GM12872 (cell line): ENCODE measurements at regions not wholly inside any gene's neighbourhood (a gene's known extent, or its start where the extent isn't known, plus 50 kb on each side); places are given as distances from the start of the nearest gene placed in this dataset.

ENCODE experiments used
- TF ChIP-seq, protein P1 (sequence below): IDR thresholded peaks from 3 replicates; pipeline ENCODE4 v1.5.1; 2011; ENCODE audit warnings: low read depth, mild to moderate bottlenecking, low read length, moderate library complexity; ENCODE audit not compliant: insufficient read depth

DNA sequence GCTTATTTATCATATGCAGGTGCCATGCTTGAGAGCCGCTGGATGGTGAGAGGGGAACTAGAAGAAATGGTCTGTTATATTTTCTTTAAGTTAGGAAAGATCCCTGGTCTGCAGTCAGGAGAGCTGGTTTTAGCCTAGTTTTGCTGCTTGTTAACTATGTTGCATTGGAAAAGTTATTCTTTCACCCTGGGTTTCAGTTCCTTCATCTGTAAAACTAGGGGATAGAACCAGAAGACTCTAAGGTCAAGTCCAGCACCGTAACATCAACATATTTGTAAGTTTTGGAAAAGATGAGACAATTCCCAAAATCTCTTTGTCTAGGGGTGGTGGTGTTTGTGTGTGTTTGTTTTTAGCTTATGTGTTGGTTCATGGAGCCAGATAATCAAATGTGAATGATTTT lies 304.0 kb downstream of the QKI start:
- TF ChIP-seq, protein P1, sequence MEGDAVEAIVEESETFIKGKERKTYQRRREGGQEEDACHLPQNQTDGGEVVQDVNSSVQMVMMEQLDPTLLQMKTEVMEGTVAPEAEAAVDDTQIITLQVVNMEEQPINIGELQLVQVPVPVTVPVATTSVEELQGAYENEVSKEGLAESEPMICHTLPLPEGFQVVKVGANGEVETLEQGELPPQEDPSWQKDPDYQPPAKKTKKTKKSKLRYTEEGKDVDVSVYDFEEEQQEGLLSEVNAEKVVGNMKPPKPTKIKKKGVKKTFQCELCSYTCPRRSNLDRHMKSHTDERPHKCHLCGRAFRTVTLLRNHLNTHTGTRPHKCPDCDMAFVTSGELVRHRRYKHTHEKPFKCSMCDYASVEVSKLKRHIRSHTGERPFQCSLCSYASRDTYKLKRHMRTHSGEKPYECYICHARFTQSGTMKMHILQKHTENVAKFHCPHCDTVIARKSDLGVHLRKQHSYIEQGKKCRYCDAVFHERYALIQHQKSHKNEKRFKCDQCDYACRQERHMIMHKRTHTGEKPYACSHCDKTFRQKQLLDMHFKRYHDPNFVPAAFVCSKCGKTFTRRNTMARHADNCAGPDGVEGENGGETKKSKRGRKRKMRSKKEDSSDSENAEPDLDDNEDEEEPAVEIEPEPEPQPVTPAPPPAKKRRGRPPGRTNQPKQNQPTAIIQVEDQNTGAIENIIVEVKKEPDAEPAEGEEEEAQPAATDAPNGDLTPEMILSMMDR: no peak

DNA sequence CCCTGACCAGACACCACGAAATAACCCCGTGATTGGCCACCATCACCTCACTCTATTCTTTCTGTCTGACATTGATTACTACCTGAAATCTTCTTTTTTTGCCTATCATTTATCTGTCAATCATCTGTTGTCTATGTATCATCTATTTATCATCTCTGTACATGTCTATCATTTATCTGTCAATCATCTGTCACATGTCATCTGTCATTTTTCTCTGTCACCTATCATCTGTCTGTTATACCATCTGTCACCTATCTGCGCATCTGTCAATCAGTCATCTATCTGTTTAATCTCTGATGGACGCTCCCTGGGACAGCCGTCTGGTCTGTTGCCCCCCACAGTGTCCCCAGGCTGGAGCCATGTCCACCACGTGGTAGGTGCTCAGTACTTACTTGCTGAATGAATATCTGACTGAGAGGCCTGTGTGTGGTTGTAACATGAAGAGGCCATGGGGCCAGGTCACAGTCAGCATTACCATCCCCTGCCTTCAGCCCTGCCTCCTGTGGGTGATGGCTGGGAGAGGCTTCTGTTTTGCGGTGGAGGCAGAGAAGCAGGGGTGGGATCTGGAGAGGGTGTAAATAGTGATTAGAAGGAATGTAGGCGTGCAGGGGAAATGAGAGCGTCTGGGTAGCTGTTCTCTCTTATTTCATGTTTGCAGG lies 302.7 kb downstream of the QKI start:
- TF ChIP-seq, protein P1: no peak

DNA sequence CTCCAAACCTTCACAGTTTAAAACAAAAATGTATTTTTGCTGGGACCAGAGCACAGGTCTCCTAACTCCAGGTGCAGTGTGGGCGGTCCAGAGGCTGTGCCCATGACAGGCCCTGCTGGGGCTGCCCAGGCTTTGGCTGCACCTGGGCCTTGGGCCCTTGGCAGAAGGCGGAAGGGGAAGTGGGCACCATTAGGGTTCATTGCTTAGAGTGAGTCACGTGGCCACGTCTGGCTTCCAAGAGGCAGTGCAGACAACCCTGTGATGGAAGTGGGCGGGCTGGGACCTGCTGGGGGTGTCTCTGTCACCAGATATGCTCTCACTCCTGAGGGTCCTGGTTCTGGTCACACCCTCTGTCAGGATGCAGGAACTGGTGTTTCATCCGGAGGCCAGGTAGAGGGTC lies 302.2 kb downstream of the QKI start:
- TF ChIP-seq, protein P1: no peak

DNA sequence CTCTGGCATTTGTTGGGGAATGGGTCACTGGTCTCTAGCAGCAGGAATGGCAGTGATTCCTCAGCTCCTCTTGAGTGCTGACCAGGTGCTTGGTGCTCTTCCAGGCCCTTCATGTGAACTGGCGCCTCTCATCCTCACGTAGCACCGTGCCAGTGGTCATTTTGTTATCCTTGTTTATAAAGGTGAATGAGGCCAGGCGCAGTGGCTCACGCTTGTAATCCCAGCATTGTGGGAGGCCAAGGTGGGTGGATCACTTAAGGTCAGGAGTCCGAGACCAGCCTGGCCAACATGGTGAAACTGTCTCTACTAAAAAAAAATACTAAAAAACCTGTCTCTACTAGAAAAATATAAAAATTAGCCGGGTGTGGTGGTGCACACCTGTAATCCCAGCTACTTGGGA lies 301.3 kb downstream of the QKI start:
- TF ChIP-seq, protein P1: no peak

DNA sequence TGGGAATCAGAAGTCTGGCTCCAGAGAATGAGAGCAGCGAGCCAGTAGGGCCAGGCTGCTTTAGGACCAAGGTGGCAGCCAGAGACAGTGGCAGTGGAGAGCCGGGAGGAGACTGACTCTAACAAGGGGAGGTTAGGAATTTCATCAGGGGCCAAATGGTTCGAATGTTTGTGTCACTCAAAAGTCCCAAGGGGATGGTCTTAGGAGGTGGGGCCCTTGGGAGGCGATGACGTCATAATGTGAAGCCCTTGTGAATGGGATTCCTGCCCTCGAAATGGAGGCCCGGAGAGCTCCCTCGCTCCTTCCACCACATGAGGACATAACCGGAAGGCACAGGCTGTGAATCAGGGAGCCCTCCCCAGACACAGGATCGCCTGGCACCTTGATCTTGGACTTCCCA lies 299.7 kb downstream of the QKI start:
- TF ChIP-seq, protein P1: no peak

DNA sequence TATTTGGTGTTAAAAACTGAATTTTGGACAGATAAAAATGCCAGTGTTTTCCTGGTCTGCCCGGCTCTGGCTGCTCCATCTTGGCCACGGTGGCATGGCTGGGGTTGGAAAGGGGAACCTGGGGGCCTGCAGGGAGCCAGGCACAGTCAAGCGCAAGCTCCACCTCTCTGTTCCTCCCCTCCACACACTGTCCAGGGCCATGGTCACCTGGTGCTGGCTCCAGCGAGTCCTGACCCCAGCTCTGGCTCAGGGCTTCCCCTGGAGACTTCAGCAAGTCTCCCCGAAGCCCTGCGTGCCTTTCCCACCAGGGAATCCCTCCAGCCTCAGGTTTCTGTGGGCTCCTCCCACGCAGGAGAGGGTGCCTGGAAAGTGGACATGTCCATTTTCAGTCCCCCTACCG lies 298.5 kb downstream of the QKI start:
- TF ChIP-seq, protein P1: no peak

DNA sequence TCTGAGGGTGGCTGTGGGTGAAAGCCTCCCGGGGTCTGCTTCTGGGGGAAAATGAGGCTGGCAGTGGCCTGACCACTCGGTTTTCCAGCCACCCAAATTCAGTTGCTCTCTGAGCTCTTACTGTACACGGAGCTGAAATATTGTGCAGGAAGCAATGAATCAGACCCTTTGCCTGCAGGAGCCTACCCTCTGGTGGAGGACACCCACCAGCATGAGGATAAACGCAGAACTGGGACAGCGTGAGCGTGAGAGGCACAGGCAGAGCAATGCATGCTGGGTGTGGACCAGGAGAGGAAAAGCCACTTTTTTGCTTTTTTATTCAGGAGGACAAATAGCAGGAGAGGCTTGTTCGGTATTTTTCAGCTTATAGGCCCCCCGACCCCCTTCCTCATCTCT lies 298.0 kb downstream of the QKI start:
- TF ChIP-seq, protein P1: no peak
